ENCODE measurements at regions not wholly inside any gene's neighbourhood (a gene's known extent, or its start where the extent isn't known, plus 50 kb on each side); places are given as distances from the start of the nearest gene placed in this dataset.

GRCh38 chr3:89682556-89682955, 575.1 kb downstream of the EPHA3 start:
- intact Hi-C loops (cut with micrococcal nuclease): no loop called here
- no peak overlapping the region for H3K4me3 Mint-ChIP-seq
- H3K4me1 Mint-ChIP-seq: no peaks in the 10 kb centered on the region
- H2AFZ ChIP-seq (ENCODE audit: insufficient read depth, low read depth, low read length, poor library complexity, severe bottlenecking): no peak overlapping the region
- no peak for ATAC-seq (ENCODE audit: low read depth)
- no peaks in the 10 kb centered on the region for H3K4me1 ChIP-seq (ENCODE audit: control insufficient read depth in 2 of 2, insufficient read depth in 2 of 2, low read length in 2 of 2)
- H3K4me3 ChIP-seq (ENCODE audit: control extremely low read depth in 1 of 5, extremely low read depth in 1 of 5, insufficient read depth in 1 of 5, low read depth in 2 of 5, low read length in 4 of 5): no peak overlapping the region
- no peak overlapping the region for H3K27ac ChIP-seq (ENCODE audit: low read length in 2 of 2)
- H3K9ac ChIP-seq (ENCODE audit: low read length): no peak overlapping the region
- TF ChIP-seq CTCF (IDR thresholded peaks at IDR 0.05) (no peak), EZH2 (IDR thresholded peaks at IDR 0.05; ENCODE audit: borderline replicate concordance, insufficient read depth, low read depth, low read length, poor library complexity, severe bottlenecking) (no peak)
- no peaks in the 10 kb centered on the region for H3K36me3 ChIP-seq (replicated peaks in 1 of 2; ENCODE audit: control extremely low read depth in 1 of 2, control insufficient read depth in 1 of 2, extremely low read depth in 1 of 2, insufficient read depth in 2 of 2, low read length in 1 of 2)
- WGBS (ENCODE audit: insufficient coverage): 89% methylated on average over 1 of the region's 2 CpGs
- H3K4me2 ChIP-seq (replicated peaks; ENCODE audit: low read depth, low read length, poor library complexity, severe bottlenecking): no peak overlapping the region
- no peaks in the 10 kb centered on the region for H3K79me2 ChIP-seq (ENCODE audit: control insufficient read depth, insufficient read depth, low read length)
- no peaks in the 10 kb centered on the region for H3K27me3 ChIP-seq (replicated peaks in 1 of 4; ENCODE audit: control extremely low read depth in 1 of 4, control insufficient read depth in 3 of 4, insufficient read depth in 4 of 4, low read length in 3 of 4)
- no peaks in the 10 kb centered on the region for H3K9me3 ChIP-seq (ENCODE audit: control extremely low read depth in 1 of 3, control insufficient read depth in 2 of 3, insufficient read depth in 1 of 3, low read length in 2 of 3)
- no peaks in the 10 kb centered on the region for H3K27me3 Mint-ChIP-seq
- H4K20me1 ChIP-seq (ENCODE audit: control insufficient read depth, insufficient read depth, low read length, poor library complexity, severe bottlenecking): no peaks in the 10 kb centered on the region
- no peak for DNase-seq
- CTCF ChIA-PET: no interaction called here
- POLR2A ChIA-PET: no interaction called here
- H3K9me3 Mint-ChIP-seq (ENCODE audit: insufficient read depth): peaks cover 9% of the 10 kb centered on the region
- no peak overlapping the region for H3K27ac Mint-ChIP-seq

- Mint-ChIP-seq H3K27me3 (no peaks in the 10 kb centered on the region), H3K27ac (no peak overlapping the region), H3K9me3 (ENCODE audit: insufficient read depth) (peaks cover 2% of the 10 kb centered on the region), H3K4me1 (no peaks in the 10 kb centered on the region), H3K4me3 (no peak overlapping the region)
- ATAC-seq (ENCODE audit: low read depth) (no peak), DNase-seq (no peak)
- H3K79me2 ChIP-seq (ENCODE audit: control insufficient read depth, insufficient read depth, low read length): no peaks in the 10 kb centered on the region
- H3K4me2 ChIP-seq (replicated peaks; ENCODE audit: low read depth, low read length, poor library complexity, severe bottlenecking): no peak overlapping the region
- H3K9ac ChIP-seq (ENCODE audit: low read length): no peak overlapping the region
- no peaks in the 10 kb centered on the region for H3K4me1 ChIP-seq (ENCODE audit: control insufficient read depth in 2 of 2, insufficient read depth in 2 of 2, low read length in 2 of 2)
- no peaks in the 10 kb centered on the region for H3K27me3 ChIP-seq (replicated peaks in 1 of 4; ENCODE audit: control extremely low read depth in 1 of 4, control insufficient read depth in 3 of 4, insufficient read depth in 4 of 4, low read length in 3 of 4)
- intact Hi-C loops (cut with micrococcal nuclease): no loop called here
- H3K36me3 ChIP-seq (replicated peaks in 1 of 2; ENCODE audit: control extremely low read depth in 1 of 2, control insufficient read depth in 1 of 2, extremely low read depth in 1 of 2, insufficient read depth in 2 of 2, low read length in 1 of 2): no peaks in the 10 kb centered on the region
- CTCF ChIA-PET: no interaction called here
- POLR2A ChIA-PET: no interaction called here
- no peak overlapping the region for H3K4me3 ChIP-seq (ENCODE audit: control extremely low read depth in 1 of 5, extremely low read depth in 1 of 5, insufficient read depth in 1 of 5, low read depth in 2 of 5, low read length in 4 of 5)
- H3K27ac ChIP-seq (ENCODE audit: low read length in 2 of 2): no peak overlapping the region
- H2AFZ ChIP-seq (ENCODE audit: insufficient read depth, low read depth, low read length, poor library complexity, severe bottlenecking): no peak overlapping the region
- WGBS (ENCODE audit: insufficient coverage): no CpG with 5 or more reads among the region's 1 CpG
- no peaks in the 10 kb centered on the region for H4K20me1 ChIP-seq (ENCODE audit: control insufficient read depth, insufficient read depth, low read length, poor library complexity, severe bottlenecking)
- no peaks in the 10 kb centered on the region for H3K9me3 ChIP-seq (ENCODE audit: control extremely low read depth in 1 of 3, control insufficient read depth in 2 of 3, insufficient read depth in 1 of 3, low read length in 2 of 3)
- TF ChIP-seq CTCF (IDR thresholded peaks at IDR 0.05) (no peak), EZH2 (IDR thresholded peaks at IDR 0.05; ENCODE audit: borderline replicate concordance, insufficient read depth, low read depth, low read length, poor library complexity, severe bottlenecking) (no peak)
These were observed 578.3 kb downstream of the EPHA3 start for GRCh38 chr3:89685731-89686130.
